T1000 (cell line): ENCODE measurements at regions not wholly inside any gene's neighbourhood (a gene's known extent, or its start where the extent isn't known, plus 50 kb on each side); places are given as distances from the start of the nearest gene placed in this dataset.

Source experiments
- DNase-seq: peaks from one replicate; lab custom pipeline; 2025; ENCODE audit warnings: mixed read lengths; lab: John Stamatoyannopoulos, UW

GRCh38 chr12:113684908-113685782 lies 213.5 kb upstream of the LHX5 start:
- no peak for DNase-seq

- no peak for DNase-seq
Observed at GRCh38 chr12:113684053-113684907, 212.6 kb upstream of the LHX5 start.

GRCh38 chr12:113683574-113683973 lies 211.9 kb upstream of the LHX5 start:
- DNase-seq = no peak

- DNase-seq = no peak
Observed at GRCh38 chr12:113680868-113681267, 209.2 kb upstream of the LHX5 start.

- no peak for DNase-seq
Observed at GRCh38 chr12:113678223-113679119, 206.8 kb upstream of the LHX5 start.

GRCh38 chr12:113676547-113676946 lies 204.9 kb upstream of the LHX5 start:
- no peak for DNase-seq

- DNase-seq = no peak
Observed at GRCh38 chr12:113676117-113676516, 204.4 kb upstream of the LHX5 start.

- no peak for DNase-seq
Observed at GRCh38 chr12:113674996-113675395, 203.3 kb upstream of the LHX5 start.

GRCh38 chr12:113674302-113674701 lies 202.6 kb upstream of the LHX5 start:
- DNase-seq = no peak

GRCh38 chr12:113673458-113674238 lies 202.0 kb upstream of the LHX5 start:
- DNase-seq = no peak

- no peak for DNase-seq
Observed at GRCh38 chr12:113670742-113671141, 199.1 kb upstream of the LHX5 start.

GRCh38 chr12:113667676-113668356 lies 196.1 kb upstream of the LHX5 start:
- DNase-seq = no peak

- no peak for DNase-seq
Observed at GRCh38 chr12:113667095-113667494, 195.4 kb upstream of the LHX5 start.

GRCh38 chr12:113666223-113666622 lies 194.6 kb upstream of the LHX5 start:
- no peak for DNase-seq

- no peak for DNase-seq
Observed at GRCh38 chr12:113665457-113665856, 193.8 kb upstream of the LHX5 start.

- DNase-seq = no peak
Observed at GRCh38 chr12:113664224-113664681, 192.6 kb upstream of the LHX5 start.

GRCh38 chr12:113663396-113663795 lies 191.7 kb upstream of the LHX5 start:
- no peak for DNase-seq

- no peak for DNase-seq
Observed at GRCh38 chr12:113660936-113661335, 189.3 kb upstream of the LHX5 start.

- DNase-seq = no peak
Observed at GRCh38 chr12:113659416-113659815, 187.7 kb upstream of the LHX5 start.

GRCh38 chr12:113659015-113659414 lies 187.3 kb upstream of the LHX5 start:
- DNase-seq = no peak
